ENCODE measurements at regions not wholly inside any gene's neighbourhood (a gene's known extent, or its start where the extent isn't known, plus 50 kb on each side); places are given as distances from the start of the nearest gene placed in this dataset.

- Histone ChIP-seq H3K36me3 (no peaks in the 10 kb centered on the region), H3K27me3 (no peaks in the 10 kb centered on the region), H3K27ac (no peak overlapping the region), H3K4me3 (no peak overlapping the region), H3K4me1 (no peaks in the 10 kb centered on the region), H3K9me3 (no peaks in the 10 kb centered on the region)
- intact Hi-C loops (cut with DNase I; ENCODE audit: low total_unique reads) = no loop called here
- DNase-seq = no peak
- no peak for TF ChIP-seq CTCF (IDR thresholded peaks at IDR 0.05)
These were observed 671.3 kb downstream of the SORCS1 start for GRCh38 chr10:106493226-106493625.

- Histone ChIP-seq H3K4me3 (no peak overlapping the region), H3K27ac (no peak overlapping the region), H3K9me3 (no peaks in the 10 kb centered on the region), H3K36me3 (no peaks in the 10 kb centered on the region), H3K4me1 (no peaks in the 10 kb centered on the region), H3K27me3 (no peaks in the 10 kb centered on the region)
- intact Hi-C loops (cut with DNase I; ENCODE audit: low total_unique reads) = no loop called here
- no peak for DNase-seq
- no peak for TF ChIP-seq CTCF (IDR thresholded peaks at IDR 0.05)
These were observed 676.8 kb downstream of the SORCS1 start for GRCh38 chr10:106487726-106488125.

- intact Hi-C loops (cut with DNase I; ENCODE audit: low total_unique reads) = no loop called here
These were observed 682.8 kb downstream of the SORCS1 start for GRCh38 chr10:106481598-106482275.

GRCh38 chr10:106479636-106480035, 684.9 kb downstream of the SORCS1 start:
- Histone ChIP-seq H3K4me3 (no peak overlapping the region), H3K4me1 (no peaks in the 10 kb centered on the region), H3K36me3 (no peaks in the 10 kb centered on the region), H3K9me3 (no peaks in the 10 kb centered on the region), H3K27me3 (no peaks in the 10 kb centered on the region), H3K27ac (no peak overlapping the region)
- intact Hi-C loops (cut with DNase I; ENCODE audit: low total_unique reads) = no loop called here
- TF ChIP-seq CTCF (IDR thresholded peaks at IDR 0.05) = no peak
- no peak for DNase-seq

More at GRCh38 chr10:106481598-106482275, 682.8 kb downstream of the SORCS1 start:
- no peaks in the 10 kb centered on the region for H3K36me3 ChIP-seq
- no peaks in the 10 kb centered on the region for H3K27me3 ChIP-seq
- no peak overlapping the region for H3K27ac ChIP-seq
- H3K9me3 ChIP-seq = no peaks in the 10 kb centered on the region
- no peaks in the 10 kb centered on the region for H3K4me1 ChIP-seq
- no peak overlapping the region for H3K4me3 ChIP-seq
- TF ChIP-seq CTCF (IDR thresholded peaks at IDR 0.05) = no peak
- DNase-seq = no peak

DNA sequence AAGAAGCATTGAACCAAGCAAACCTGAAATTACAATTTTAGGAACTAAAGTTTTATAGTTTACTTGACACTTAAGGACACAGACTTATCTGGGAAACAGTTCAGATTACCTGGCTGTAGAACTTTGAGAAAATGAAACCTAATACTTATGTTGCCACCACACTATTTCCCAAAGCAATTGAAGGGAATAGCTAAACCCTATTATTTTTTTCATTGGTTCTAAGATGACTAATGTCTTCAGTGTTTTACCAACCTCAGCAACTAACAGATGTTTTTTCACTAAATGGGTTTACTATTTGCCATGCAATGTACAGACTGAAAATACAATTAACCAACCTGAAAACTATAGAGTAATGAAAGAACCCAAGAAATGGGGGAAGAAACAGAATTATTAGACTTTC, 689.6 kb downstream of the SORCS1 start:
- DNase-seq = no peak
- Histone ChIP-seq H3K9me3 (no peaks in the 10 kb centered on the region), H3K27me3 (no peaks in the 10 kb centered on the region), H3K27ac (no peak overlapping the region), H3K4me3 (no peak overlapping the region), H3K4me1 (no peaks in the 10 kb centered on the region), H3K36me3 (no peaks in the 10 kb centered on the region)
- no peak for TF ChIP-seq CTCF (IDR thresholded peaks at IDR 0.05)
- intact Hi-C loops (cut with DNase I; ENCODE audit: low total_unique reads) = no loop called here

Measured in tibial artery (tissue), 4 donors.